ENCODE measurements at regions not wholly inside any gene's neighbourhood (a gene's known extent, or its start where the extent isn't known, plus 50 kb on each side); places are given as distances from the start of the nearest gene placed in this dataset.

DNA sequence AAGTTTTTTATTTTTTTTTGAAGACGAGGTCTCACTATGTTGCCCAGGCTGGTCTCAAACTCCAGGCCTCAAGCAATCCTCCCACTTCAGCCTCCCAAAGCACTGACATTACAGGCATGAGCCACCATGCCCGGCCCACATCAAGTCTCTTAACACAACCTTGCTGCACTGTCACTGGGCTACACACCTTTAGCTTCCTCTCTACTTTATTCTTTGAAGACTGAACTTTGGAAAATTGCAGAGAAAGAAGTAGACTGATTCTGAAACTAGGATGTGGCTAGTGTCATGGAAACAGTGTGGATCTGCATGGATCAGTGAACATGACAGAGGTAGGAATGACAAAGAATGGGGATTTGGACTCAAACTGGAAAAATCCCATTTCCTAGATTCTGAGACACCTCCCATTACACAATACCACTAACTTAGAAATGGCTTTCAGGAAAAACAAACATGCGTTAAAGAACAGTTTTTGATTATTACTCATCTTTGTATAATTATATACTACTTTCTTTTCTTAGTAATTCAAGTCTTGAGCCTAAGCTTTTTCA lies 99.6 kb upstream of the SPON1 start:
- TF ChIP-seq POLR2AphosphoS5 (IDR thresholded peaks at IDR 0.05) = no peak
- no peak for TF ChIP-seq EP300 (IDR thresholded peaks at IDR 0.05)
- TF ChIP-seq CTCF (IDR thresholded peaks at IDR 0.05) = no peak
- no peak for TF ChIP-seq POLR2A (IDR thresholded peaks at IDR 0.05; ENCODE audit: low read depth)
- H3K4me1 ChIP-seq = no peaks in the 10 kb centered on the region
- no peaks in the 10 kb centered on the region for H3K9me3 ChIP-seq
- no peaks in the 10 kb centered on the region for H3K36me3 ChIP-seq
- DNase-seq (ENCODE audit: extremely low spot score) = no peak
- H3K27ac ChIP-seq (replicated peaks in 1 of 4) = no peak overlapping the region
- H3K27me3 ChIP-seq = no peaks in the 10 kb centered on the region
- WGBS = 81% methylated on average over 3 of the region's 3 CpGs
- intact Hi-C loops (cut with DNase I) = no loop called here
- no peak overlapping the region for H3K4me3 ChIP-seq

DNA sequence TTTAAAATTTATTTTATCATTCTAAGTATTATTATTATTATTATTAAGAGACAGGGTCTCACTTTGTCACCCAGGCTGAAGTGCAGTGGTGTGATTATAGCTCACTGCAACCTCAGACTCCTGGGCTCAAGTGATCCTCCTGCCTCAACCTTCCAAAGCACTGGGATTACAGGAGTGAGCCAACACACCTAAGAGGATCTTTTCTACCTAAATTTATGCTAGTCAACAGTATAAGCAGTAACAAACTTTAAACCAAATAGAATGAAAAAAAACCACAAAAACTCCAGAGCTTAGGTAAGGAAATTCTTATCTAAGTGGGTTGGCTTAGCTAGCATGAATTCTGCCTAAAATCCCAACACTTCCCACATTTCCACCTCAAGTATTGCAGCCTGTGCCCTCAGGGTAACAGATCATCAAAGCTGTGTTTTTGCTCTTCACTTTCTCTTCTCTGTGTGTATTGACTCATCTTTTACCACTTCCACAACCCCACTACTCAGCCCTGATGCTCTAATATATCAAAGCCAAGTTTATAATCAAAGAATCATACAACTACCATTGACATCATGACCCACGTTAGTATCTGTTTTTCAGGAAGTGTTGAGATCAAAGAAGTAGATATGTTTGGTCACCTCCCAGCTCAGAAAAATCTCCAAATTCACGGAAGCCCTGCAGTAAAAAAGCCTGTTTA lies 93.7 kb upstream of the SPON1 start:
- Histone ChIP-seq H3K27me3 (peaks cover 0 to 3% (median 0%) of the 10 kb centered on the region in 4 donors), H3K4me1 (peaks cover 3 to 8% (median 7%) of the 10 kb centered on the region in 4 donors), H3K4me3 (no peak overlapping the region), H3K9me3 (no peaks in the 10 kb centered on the region), H3K36me3 (no peaks in the 10 kb centered on the region), H3K27ac (replicated peaks in 1 of 4) (no peak overlapping the region)
- DNase-seq (ENCODE audit: extremely low spot score) = no peak
- WGBS = 32% methylated on average over 2 of the region's 2 CpGs
- TF ChIP-seq POLR2A (IDR thresholded peaks at IDR 0.05; ENCODE audit: low read depth) (no peak), EP300 (IDR thresholded peaks at IDR 0.05) (no peak), CTCF (IDR thresholded peaks at IDR 0.05) (no peak), POLR2AphosphoS5 (IDR thresholded peaks at IDR 0.05) (no peak)
- intact Hi-C loops (cut with DNase I) = no loop called here

- Histone ChIP-seq H3K27me3 (peaks cover 0 to 3% (median 0%) of the 10 kb centered on the region in 4 donors), H3K27ac (replicated peaks in 1 of 4) (no peak overlapping the region), H3K9me3 (no peaks in the 10 kb centered on the region), H3K4me3 (no peak overlapping the region), H3K4me1 (peaks cover 3 to 8% (median 7%) of the 10 kb centered on the region in 4 donors), H3K36me3 (no peaks in the 10 kb centered on the region)
- intact Hi-C loops (cut with DNase I) = no loop called here
- no peak for DNase-seq (ENCODE audit: extremely low spot score)
- TF ChIP-seq CTCF (IDR thresholded peaks at IDR 0.05) (no peak), POLR2A (IDR thresholded peaks at IDR 0.05; ENCODE audit: low read depth) (no peak), EP300 (IDR thresholded peaks at IDR 0.05) (no peak), POLR2AphosphoS5 (IDR thresholded peaks at IDR 0.05) (no peak)
- 75% methylated on average over 1 of the region's 1 CpG for WGBS
Measured at GRCh38 chr11:13869398-13869886, 93.1 kb upstream of the SPON1 start.

DNA sequence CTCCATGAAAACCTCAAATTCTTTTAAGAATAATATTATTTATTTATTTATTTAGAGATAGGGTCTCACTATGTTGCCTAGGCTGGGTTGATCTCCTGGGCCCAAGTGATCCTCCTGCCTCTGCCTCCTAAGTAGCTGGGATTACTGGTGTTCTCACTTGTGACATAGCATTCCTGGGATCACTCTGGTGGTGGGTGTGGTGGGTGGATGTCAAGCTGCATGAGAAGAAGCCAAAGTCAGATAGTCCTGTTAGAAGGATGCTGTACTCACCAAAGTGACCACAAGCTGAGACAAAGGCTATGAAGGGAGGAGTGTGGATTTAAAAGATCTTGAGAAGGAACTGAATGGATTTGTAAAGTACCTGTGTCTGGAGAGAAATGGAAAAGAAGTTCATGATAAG lies 87.9 kb upstream of the SPON1 start:
- H3K4me1 ChIP-seq = peaks cover 3 to 8% (median 7%) of the 10 kb centered on the region in 4 donors
- TF ChIP-seq POLR2A (IDR thresholded peaks at IDR 0.05; ENCODE audit: low read depth) = no peak
- TF ChIP-seq CTCF (IDR thresholded peaks at IDR 0.05) = no peak
- no peak for TF ChIP-seq EP300 (IDR thresholded peaks at IDR 0.05)
- no peak for DNase-seq (ENCODE audit: extremely low spot score)
- peaks cover 0 to 3% (median 0%) of the 10 kb centered on the region in 4 donors for H3K27me3 ChIP-seq
- no peak overlapping the region for H3K4me3 ChIP-seq
- H3K27ac ChIP-seq (replicated peaks in 1 of 4) = no peak overlapping the region
- no peaks in the 10 kb centered on the region for H3K9me3 ChIP-seq
- intact Hi-C loops (cut with DNase I) = no loop called here
- no peaks in the 10 kb centered on the region for H3K36me3 ChIP-seq
